Muscle layer of colon (tissue), 2 donors: ENCODE measurements at regions not wholly inside any gene's neighbourhood (a gene's known extent, or its start where the extent isn't known, plus 50 kb on each side); places are given as distances from the start of the nearest gene placed in this dataset.

Source experiments
- H3K27ac ChIP-seq: one replicate; pipeline ENCODE4 v1.7.0; 2013; ENCODE audit warnings: low read depth, mild to moderate bottlenecking, low read length, moderate library complexity
- H3K27me3 ChIP-seq, 2 donors: one replicate each; pipeline ENCODE4 v1.7.0; 2013; ENCODE audit warnings: low read length in 2 of 2, mild to moderate bottlenecking in 2 of 2; ENCODE audit not compliant: insufficient read depth in 2 of 2, control insufficient read depth in 1 of 2
- H3K36me3 ChIP-seq: one replicate; pipeline ENCODE4 v1.7.0; 2013; ENCODE audit warnings: mild to moderate bottlenecking, low read length; ENCODE audit not compliant: insufficient read depth
- H3K4me1 ChIP-seq: one replicate; pipeline ENCODE4 v1.7.0; 2013; ENCODE audit warnings: mild to moderate bottlenecking, low read length; ENCODE audit not compliant: insufficient read depth
- H3K4me3 ChIP-seq, 2 donors: one replicate each; pipeline ENCODE4 v1.7.0; 2013; ENCODE audit warnings: low read length in 2 of 2, low read depth in 1 of 2, mild to moderate bottlenecking in 1 of 2, moderate library complexity in 1 of 2
- H3K9ac ChIP-seq: one replicate; pipeline ENCODE4 v1.7.0; 2013; ENCODE audit warnings: low read length
- H3K9me3 ChIP-seq: one replicate; pipeline ENCODE4 v1.7.0; 2013; ENCODE audit warnings: mild to moderate bottlenecking, low read length
- donor health status: abdominal sarcoma.
- donor health status: Adenocarcinoma of cecum.

GRCh38 chr2:80889009-80889408, 584.5 kb upstream of the LRRTM1 start:
- H3K9me3 ChIP-seq: no peaks in the 10 kb centered on the region
- no peak overlapping the region for H3K9ac ChIP-seq
- H3K36me3 ChIP-seq: no peaks in the 10 kb centered on the region
- peaks cover 9% of the 10 kb centered on the region for H3K4me1 ChIP-seq
- H3K27me3 ChIP-seq: no peaks in the 10 kb centered on the region
- no peak overlapping the region for H3K27ac ChIP-seq
- no peak overlapping the region for H3K4me3 ChIP-seq

- Histone ChIP-seq H3K4me1 (peaks cover 9% of the 10 kb centered on the region), H3K9ac (no peak overlapping the region), H3K36me3 (no peaks in the 10 kb centered on the region), H3K9me3 (no peaks in the 10 kb centered on the region), H3K4me3 (no peak overlapping the region), H3K27me3 (no peaks in the 10 kb centered on the region), H3K27ac (no peak overlapping the region)
These were observed 583.4 kb upstream of the LRRTM1 start for GRCh38 chr2:80887841-80888378.

DNA sequence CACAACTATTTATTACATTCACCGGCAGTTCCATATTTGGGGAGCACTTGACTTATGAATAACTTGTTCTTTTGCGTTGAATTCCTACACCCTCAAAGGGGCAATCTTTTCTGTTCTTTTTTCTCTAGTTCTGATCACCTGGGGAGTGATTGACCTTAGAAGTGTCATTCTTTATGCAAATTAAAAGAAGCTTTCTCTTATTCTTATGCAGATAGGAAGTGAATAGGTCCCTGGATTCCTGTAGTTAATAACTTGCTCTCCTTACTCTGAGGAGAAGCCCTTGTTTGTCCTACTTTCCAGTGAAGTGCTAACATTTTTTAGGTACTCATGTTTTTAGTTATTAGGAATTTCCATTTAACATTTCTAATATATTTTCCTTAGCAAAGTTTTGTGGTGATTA, 569.8 kb upstream of the LRRTM1 start:
- no peaks in the 10 kb centered on the region for H3K9me3 ChIP-seq
- no peaks in the 10 kb centered on the region for H3K36me3 ChIP-seq
- no peaks in the 10 kb centered on the region for H3K4me1 ChIP-seq
- no peak overlapping the region for H3K4me3 ChIP-seq
- no peak overlapping the region for H3K27ac ChIP-seq
- H3K27me3 ChIP-seq: no peaks in the 10 kb centered on the region
- no peak overlapping the region for H3K9ac ChIP-seq

GRCh38 chr2:80869858-80870438, 565.4 kb upstream of the LRRTM1 start:
- no peaks in the 10 kb centered on the region for H3K36me3 ChIP-seq
- H3K27ac ChIP-seq: no peak overlapping the region
- no peak overlapping the region for H3K4me3 ChIP-seq
- H3K9ac ChIP-seq: no peak overlapping the region
- H3K27me3 ChIP-seq: no peaks in the 10 kb centered on the region
- H3K4me1 ChIP-seq: no peaks in the 10 kb centered on the region
- no peaks in the 10 kb centered on the region for H3K9me3 ChIP-seq

- H3K4me1 ChIP-seq: no peaks in the 10 kb centered on the region
- H3K4me3 ChIP-seq: no peak overlapping the region
- H3K9me3 ChIP-seq: no peaks in the 10 kb centered on the region
- H3K27me3 ChIP-seq: no peaks in the 10 kb centered on the region
- H3K9ac ChIP-seq: no peak overlapping the region
- H3K36me3 ChIP-seq: no peaks in the 10 kb centered on the region
- no peak overlapping the region for H3K27ac ChIP-seq
These were observed 558.7 kb upstream of the LRRTM1 start for GRCh38 chr2:80863147-80863714.

DNA sequence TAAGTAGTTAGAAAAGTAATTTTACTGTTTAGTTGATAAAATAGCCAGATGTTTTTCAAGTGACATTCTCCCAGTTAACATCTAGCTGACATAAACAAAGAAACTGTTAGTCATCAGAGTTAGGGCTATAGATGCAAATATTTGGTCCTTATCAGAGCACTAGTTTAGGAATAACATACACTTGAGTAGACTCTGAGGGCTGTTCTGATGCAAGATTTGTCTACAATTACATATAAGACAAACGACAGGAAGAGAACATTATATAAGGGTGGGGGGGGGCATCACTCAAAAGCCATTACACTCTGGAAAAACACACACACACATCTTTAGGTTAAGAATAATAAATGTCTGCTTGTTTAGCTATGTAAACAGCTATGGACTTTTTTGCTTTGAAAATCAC, 554.4 kb upstream of the LRRTM1 start:
- Histone ChIP-seq H3K4me1 (no peaks in the 10 kb centered on the region), H3K9me3 (no peaks in the 10 kb centered on the region), H3K4me3 (no peak overlapping the region), H3K36me3 (no peaks in the 10 kb centered on the region), H3K9ac (no peak overlapping the region), H3K27ac (no peak overlapping the region), H3K27me3 (no peaks in the 10 kb centered on the region)

DNA sequence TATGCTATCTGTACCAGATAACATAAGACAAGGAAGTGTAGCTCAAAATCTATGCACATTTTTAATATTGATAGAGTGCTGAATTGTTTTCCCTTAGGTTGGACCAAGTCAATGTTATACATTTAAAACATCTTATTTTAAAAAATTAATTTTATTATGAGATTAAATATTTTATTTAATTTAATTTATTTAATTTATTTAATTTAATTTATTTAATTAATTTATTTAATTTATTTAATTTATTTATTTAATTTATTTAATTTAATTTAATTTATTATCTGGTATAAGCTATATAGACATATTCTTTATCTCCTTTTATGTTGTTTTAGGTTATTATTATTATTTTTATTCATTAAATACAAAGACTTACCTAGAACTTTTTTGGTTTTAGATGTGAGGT, 551.7 kb upstream of the LRRTM1 start:
- Histone ChIP-seq H3K36me3 (no peaks in the 10 kb centered on the region), H3K27me3 (no peaks in the 10 kb centered on the region), H3K4me1 (no peaks in the 10 kb centered on the region), H3K27ac (no peak overlapping the region), H3K9ac (no peak overlapping the region), H3K9me3 (no peaks in the 10 kb centered on the region), H3K4me3 (no peak overlapping the region)

DNA sequence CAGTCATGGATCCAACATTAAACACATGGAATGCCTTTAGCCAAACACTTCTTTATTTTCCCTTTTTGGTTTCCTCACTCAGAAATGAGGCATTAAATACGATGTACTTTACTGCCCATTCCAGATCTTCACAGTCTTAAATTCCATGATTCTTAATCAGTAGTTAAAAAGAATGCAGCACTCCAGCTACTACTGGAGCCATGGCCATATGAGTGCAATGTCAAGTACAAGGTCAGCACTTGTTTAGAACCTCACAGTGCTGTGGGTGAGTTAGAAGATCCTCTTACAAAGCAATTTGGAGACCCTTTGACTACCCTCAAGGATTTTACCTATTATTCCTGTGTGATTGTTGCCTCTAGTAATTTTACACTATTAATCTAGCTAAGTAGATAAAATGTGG, 550.3 kb upstream of the LRRTM1 start:
- Histone ChIP-seq H3K27ac (no peak overlapping the region), H3K9me3 (no peaks in the 10 kb centered on the region), H3K27me3 (no peaks in the 10 kb centered on the region), H3K9ac (no peak overlapping the region), H3K36me3 (no peaks in the 10 kb centered on the region), H3K4me3 (no peak overlapping the region), H3K4me1 (no peaks in the 10 kb centered on the region)

- Histone ChIP-seq H3K9me3 (no peaks in the 10 kb centered on the region), H3K4me1 (no peaks in the 10 kb centered on the region), H3K27ac (no peak overlapping the region), H3K9ac (no peak overlapping the region), H3K4me3 (no peak overlapping the region), H3K27me3 (no peaks in the 10 kb centered on the region), H3K36me3 (no peaks in the 10 kb centered on the region)
These were observed 548.2 kb upstream of the LRRTM1 start for GRCh38 chr2:80852808-80853139.

DNA sequence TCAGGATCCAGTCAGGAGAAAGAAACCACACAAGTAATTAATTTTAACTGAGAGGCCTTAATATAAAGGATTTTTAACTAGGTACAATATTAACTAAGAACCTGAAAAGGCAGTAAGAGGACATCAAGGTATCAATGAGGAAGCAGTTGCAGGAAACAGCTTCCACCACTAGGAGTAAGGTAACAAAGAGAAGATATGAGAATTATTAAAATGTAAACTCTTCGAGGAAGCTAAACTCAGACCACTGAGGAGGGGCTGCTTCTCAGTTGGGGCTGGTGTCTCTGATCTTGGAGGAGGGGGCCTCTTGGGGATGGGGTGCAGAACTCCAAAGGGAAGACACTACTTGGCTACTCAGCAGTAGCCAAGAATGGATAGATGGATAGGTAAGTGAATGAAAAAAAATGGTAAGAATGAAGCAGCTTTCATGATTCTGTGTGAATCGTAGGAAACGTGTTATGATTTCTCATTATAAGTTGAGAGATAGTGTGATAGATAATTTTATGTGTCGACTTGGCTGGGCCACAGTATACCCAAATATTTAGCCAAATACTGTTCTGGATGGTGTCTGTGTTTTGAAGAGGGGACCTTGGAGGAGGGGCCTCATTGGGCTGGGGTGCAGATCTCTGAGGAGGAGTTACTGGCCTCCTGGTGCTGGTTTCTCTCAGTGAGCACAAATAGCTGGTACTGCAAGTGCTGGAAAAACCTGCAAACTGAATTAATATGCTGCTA, 547.7 kb upstream of the LRRTM1 start:
- Histone ChIP-seq H3K9ac (no peak overlapping the region), H3K27me3 (no peaks in the 10 kb centered on the region), H3K36me3 (no peaks in the 10 kb centered on the region), H3K27ac (no peak overlapping the region), H3K4me1 (no peaks in the 10 kb centered on the region), H3K4me3 (no peak overlapping the region), H3K9me3 (no peaks in the 10 kb centered on the region)

- H3K4me1 ChIP-seq: no peaks in the 10 kb centered on the region
- H3K36me3 ChIP-seq: no peaks in the 10 kb centered on the region
- H3K9me3 ChIP-seq: no peaks in the 10 kb centered on the region
- H3K4me3 ChIP-seq: no peak overlapping the region
- H3K27me3 ChIP-seq: no peaks in the 10 kb centered on the region
- H3K27ac ChIP-seq: no peak overlapping the region
- no peak overlapping the region for H3K9ac ChIP-seq
These were observed 526.3 kb upstream of the LRRTM1 start for GRCh38 chr2:80830891-80831290.

- no peaks in the 10 kb centered on the region for H3K36me3 ChIP-seq
- no peak overlapping the region for H3K9ac ChIP-seq
- H3K27ac ChIP-seq: no peak overlapping the region
- H3K27me3 ChIP-seq: no peaks in the 10 kb centered on the region
- no peaks in the 10 kb centered on the region for H3K4me1 ChIP-seq
- H3K9me3 ChIP-seq: no peaks in the 10 kb centered on the region
- no peak overlapping the region for H3K4me3 ChIP-seq
These were observed 518.4 kb upstream of the LRRTM1 start for GRCh38 chr2:80822999-80823398.
